Right lobe of liver (tissue), 6 donors: ENCODE measurements at regions not wholly inside any gene's neighbourhood (a gene's known extent, or its start where the extent isn't known, plus 50 kb on each side); places are given as distances from the start of the nearest gene placed in this dataset.

ENCODE experiments used
- ATAC-seq, 4 donors: fragments of 200-7000 bp; cut with Tn5 transposase; one replicate each; pipeline ENCODE4 v1.9.1; 2020; ENCODE audit warnings: mild to moderate bottlenecking in 4 of 4, moderate library complexity in 4 of 4
- DNase-seq, 3 donors: peaks; one replicate each; pipeline ENCODE4 v3.0.0-alpha.2; 2020
- H3K27ac ChIP-seq, 3 donors: fragments of 200-600 bp; one replicate each; pipeline ENCODE4 v1.8.0; 2022
- H3K27me3 ChIP-seq, 2 donors: fragments of 200-600 bp; one replicate each; pipeline ENCODE4 v1.8.0; 2022
- H3K36me3 ChIP-seq, 4 donors: fragments of 200-600 bp; sonication (generic) in 1 of 4; one replicate each; pipeline versions ENCODE4 v1.5.1 to v1.8.0; 2017 to 2022; ENCODE audit warnings: control low read depth in 1 of 4
- H3K4me1 ChIP-seq, 4 donors: fragments of 200-600 bp; sonication (generic) in 1 of 4; one replicate each; pipeline versions ENCODE4 v1.5.1 to v1.8.0; 2017 to 2022; ENCODE audit warnings: control low read depth in 1 of 4
- H3K4me3 ChIP-seq, 3 donors: fragments of 200-600 bp; one replicate each; pipeline ENCODE4 v1.8.0; 2022
- H3K9me3 ChIP-seq, 4 donors: fragments of 200-600 bp; sonication (generic) in 1 of 4; one replicate each; pipeline versions ENCODE4 v1.5.1 to v1.8.0; 2017 to 2022; ENCODE audit warnings: control low read depth in 1 of 4
- POLR2A ChIP-seq: fragments of 450-650 bp; IDR thresholded peaks from one replicate; pipeline ENCODE4 v1.6.1; 2017; ENCODE audit warnings: antibody characterized with exemption, mild to moderate bottlenecking
- WGBS: methylation state at CpG from one replicate; pipeline ENCODE4 v1.1.6; 2018; ENCODE audit warnings: low coverage, low lambda C conversion rate; ENCODE audit not compliant: insufficient coverage; ENCODE audit errors: missing lambda C conversion rate; 5-methylcytosine and 5-hydroxymethylcytosine counted together
- intact Hi-C, 2 donors: fragments of 100-400 bp; cut with DNase I; formaldehyde crosslinking; loops; one replicate each; pipeline versions ENCODE4 v1.11.2 to v1.14.1; 2022
- TF ChIP-seq, protein P1 (sequence below), 4 donors: fragments of 200-600 bp in 3 of 4; fragments of 450-650 bp in 1 of 4; IDR thresholded peaks; one replicate each; pipeline versions ENCODE4 v1.5.1 to v1.8.0; 2016 to 2022; ENCODE audit warnings: antibody characterized with exemption in 4 of 4, mild to moderate bottlenecking in 2 of 4
- donor health status: DM: no; HTN: yes; CAD: no.
- donor health status: DM: no; HTN: no; CAD: no.
- donor health status: DM: no; HTN: no; CAD: no.
- donor health status: DM: no; HTN: yes; CAD: no.
- donor health status: DM: no; HTN: yes; CAD: no.

DNA sequence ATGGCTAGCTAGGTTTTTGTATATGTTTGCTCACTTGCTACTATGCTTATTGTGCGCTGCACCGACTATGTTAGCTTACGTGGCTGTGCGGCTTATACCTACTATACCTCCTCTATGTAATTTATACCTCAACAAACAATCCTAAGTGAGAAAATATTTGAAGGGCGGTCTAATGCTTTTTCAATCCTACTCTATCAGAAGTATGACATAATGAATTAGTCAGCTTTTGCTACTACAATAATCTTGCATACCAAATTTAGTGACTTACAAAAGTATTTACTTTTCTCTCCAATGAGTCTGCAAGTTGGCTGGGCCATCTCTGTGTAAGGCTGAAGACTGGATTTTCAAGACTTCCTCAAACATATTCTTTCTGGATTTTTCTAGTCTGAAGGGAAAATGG is 391.2 kb upstream of the NECTIN3 start:
- DNase-seq (no peak), ATAC-seq (no peak)
- H3K27me3 ChIP-seq: no peaks in the 10 kb centered on the region
- no peaks in the 10 kb centered on the region for H3K9me3 ChIP-seq
- TF ChIP-seq POLR2A: no peak
- TF ChIP-seq, protein P1, sequence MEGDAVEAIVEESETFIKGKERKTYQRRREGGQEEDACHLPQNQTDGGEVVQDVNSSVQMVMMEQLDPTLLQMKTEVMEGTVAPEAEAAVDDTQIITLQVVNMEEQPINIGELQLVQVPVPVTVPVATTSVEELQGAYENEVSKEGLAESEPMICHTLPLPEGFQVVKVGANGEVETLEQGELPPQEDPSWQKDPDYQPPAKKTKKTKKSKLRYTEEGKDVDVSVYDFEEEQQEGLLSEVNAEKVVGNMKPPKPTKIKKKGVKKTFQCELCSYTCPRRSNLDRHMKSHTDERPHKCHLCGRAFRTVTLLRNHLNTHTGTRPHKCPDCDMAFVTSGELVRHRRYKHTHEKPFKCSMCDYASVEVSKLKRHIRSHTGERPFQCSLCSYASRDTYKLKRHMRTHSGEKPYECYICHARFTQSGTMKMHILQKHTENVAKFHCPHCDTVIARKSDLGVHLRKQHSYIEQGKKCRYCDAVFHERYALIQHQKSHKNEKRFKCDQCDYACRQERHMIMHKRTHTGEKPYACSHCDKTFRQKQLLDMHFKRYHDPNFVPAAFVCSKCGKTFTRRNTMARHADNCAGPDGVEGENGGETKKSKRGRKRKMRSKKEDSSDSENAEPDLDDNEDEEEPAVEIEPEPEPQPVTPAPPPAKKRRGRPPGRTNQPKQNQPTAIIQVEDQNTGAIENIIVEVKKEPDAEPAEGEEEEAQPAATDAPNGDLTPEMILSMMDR (IDR thresholded peaks at IDR 0.05): no peak
- no peak overlapping the region for H3K27ac ChIP-seq
- peaks cover 0 to 7% (median 1%) of the 10 kb centered on the region in 4 donors for H3K4me1 ChIP-seq
- H3K4me3 ChIP-seq: no peak overlapping the region
- intact Hi-C loops: no loop called here
- H3K36me3 ChIP-seq: no peaks in the 10 kb centered on the region
- WGBS: 77% methylated on average over 5 of the region's 5 CpGs

- Histone ChIP-seq H3K36me3 (no peaks in the 10 kb centered on the region), H3K27ac (no peak overlapping the region), H3K27me3 (no peaks in the 10 kb centered on the region), H3K4me1 (peaks cover 0 to 12% (median 3%) of the 10 kb centered on the region in 4 donors), H3K4me3 (no peak overlapping the region), H3K9me3 (no peaks in the 10 kb centered on the region)
- TF ChIP-seq POLR2A: no peak
- TF ChIP-seq, protein P1 (IDR thresholded peaks at IDR 0.05): no peak
- no peak for ATAC-seq
- DNase-seq: no peak
- intact Hi-C loops: no loop called here
- 77% methylated on average over 4 of the region's 4 CpGs for WGBS
Observed at GRCh38 chr3:110684466-110684865, 387.1 kb upstream of the NECTIN3 start.

- no peaks in the 10 kb centered on the region for H3K36me3 ChIP-seq
- WGBS: 66% methylated on average over 4 of the region's 4 CpGs
- ATAC-seq (no peak), DNase-seq (no peak)
- H3K9me3 ChIP-seq: no peaks in the 10 kb centered on the region
- H3K27me3 ChIP-seq: no peaks in the 10 kb centered on the region
- TF ChIP-seq POLR2A: no peak
- TF ChIP-seq, protein P1 (IDR thresholded peaks at IDR 0.05): no peak
- peaks cover 0 to 12% (median 3%) of the 10 kb centered on the region in 4 donors for H3K4me1 ChIP-seq
- no peak overlapping the region for H3K27ac ChIP-seq
- intact Hi-C loops: no loop called here
- H3K4me3 ChIP-seq: no peak overlapping the region
Observed at GRCh38 chr3:110685630-110686029, 386.0 kb upstream of the NECTIN3 start.

DNA sequence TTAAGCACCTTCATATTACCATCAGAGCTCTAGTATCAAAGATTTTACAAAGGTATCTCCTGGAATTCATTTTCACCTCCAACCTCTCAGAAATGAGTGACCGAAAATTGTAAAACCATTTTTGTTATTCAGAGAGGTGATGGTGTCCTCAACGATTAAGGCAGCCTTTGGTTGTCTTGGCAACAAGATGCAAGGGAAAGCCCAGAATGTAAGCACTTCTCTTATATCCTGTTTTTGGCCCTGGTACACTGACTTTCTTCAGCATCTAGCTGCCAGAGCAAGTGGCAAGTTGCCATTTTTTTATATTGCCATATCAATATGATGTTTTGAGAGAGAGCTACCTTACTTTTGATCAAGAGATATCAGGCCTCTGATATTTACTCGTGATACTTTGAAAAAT is 384.9 kb upstream of the NECTIN3 start:
- Histone ChIP-seq H3K36me3 (no peaks in the 10 kb centered on the region), H3K4me1 (peaks cover 0 to 12% (median 3%) of the 10 kb centered on the region in 4 donors), H3K27ac (no peak overlapping the region), H3K27me3 (no peaks in the 10 kb centered on the region), H3K4me3 (no peak overlapping the region), H3K9me3 (no peaks in the 10 kb centered on the region)
- 66% methylated on average over 3 of the region's 3 CpGs for WGBS
- TF ChIP-seq, protein P1 (IDR thresholded peaks at IDR 0.05): no peak
- no peak for TF ChIP-seq POLR2A
- no peak for DNase-seq
- ATAC-seq: no peak
- intact Hi-C loops: no loop called here

- ATAC-seq: no peak
- DNase-seq: no peak
- H3K9me3 ChIP-seq: no peaks in the 10 kb centered on the region
- H3K27me3 ChIP-seq: no peaks in the 10 kb centered on the region
- intact Hi-C loops: no loop called here
- no peaks in the 10 kb centered on the region for H3K36me3 ChIP-seq
- H3K27ac ChIP-seq: no peak overlapping the region
- peaks cover 0 to 12% (median 3%) of the 10 kb centered on the region in 4 donors for H3K4me1 ChIP-seq
- no peak for TF ChIP-seq POLR2A
- TF ChIP-seq, protein P1 (IDR thresholded peaks at IDR 0.05): no peak
- no peak overlapping the region for H3K4me3 ChIP-seq
Observed at GRCh38 chr3:110687138-110687537, 384.5 kb upstream of the NECTIN3 start.
